Activated naive CD8-positive, alpha-beta T cell treated with anti-CD3 and anti-CD28 coated beads, Interleukin-2, amount 50 U/mL, for 16 hours (primary cell): ENCODE measurements at regions not wholly inside any gene's neighbourhood (a gene's known extent, or its start where the extent isn't known, plus 50 kb on each side); places are given as distances from the start of the nearest gene placed in this dataset.

Experiments used
- DNase-seq: peaks from one replicate; pipeline ENCODE4 v3.0.0-alpha.2; 2020; ENCODE audit warnings: low read depth, low spot score

DNA sequence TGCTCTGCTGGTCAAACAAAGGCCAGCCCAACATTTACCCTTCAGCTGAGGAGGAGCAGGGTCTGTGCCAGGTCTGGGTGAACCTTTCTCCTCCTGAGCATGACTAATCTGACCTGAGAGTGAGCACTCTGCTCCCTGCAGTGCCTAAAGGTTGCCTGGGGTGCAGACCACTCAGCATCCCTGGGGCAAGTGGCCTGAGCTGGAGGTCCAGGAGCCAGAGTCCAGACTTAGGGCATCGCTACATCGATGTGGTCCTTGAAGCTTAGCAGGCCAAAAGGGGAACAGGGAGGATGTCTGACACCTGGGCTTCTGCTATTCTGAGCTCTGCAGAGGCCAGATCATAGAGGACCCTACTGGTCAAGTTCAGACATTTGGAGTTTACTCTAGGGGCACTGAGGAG, 119.1 kb downstream of the FAM43A start:
- DNase-seq: no peak

DNA sequence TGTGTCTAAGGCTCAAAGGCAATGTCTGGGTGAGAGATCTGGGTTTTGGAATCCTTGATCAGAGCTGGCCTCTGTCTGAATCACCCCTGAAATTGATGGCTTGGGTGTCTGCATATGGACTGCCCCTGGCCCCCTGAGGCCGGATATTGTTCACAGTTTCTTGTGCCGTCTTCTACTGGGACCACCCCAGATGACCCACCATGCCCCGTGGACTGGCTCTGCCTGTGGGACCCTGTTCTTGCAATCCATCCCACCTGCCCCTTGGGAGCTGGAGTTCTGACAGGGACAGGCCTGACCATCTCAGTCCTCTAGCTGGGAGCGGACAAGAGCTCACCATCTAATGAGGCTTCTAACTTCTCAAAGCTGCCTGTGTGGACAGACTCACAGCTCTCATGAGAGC, 119.9 kb downstream of the FAM43A start:
- DNase-seq: no peak

DNA sequence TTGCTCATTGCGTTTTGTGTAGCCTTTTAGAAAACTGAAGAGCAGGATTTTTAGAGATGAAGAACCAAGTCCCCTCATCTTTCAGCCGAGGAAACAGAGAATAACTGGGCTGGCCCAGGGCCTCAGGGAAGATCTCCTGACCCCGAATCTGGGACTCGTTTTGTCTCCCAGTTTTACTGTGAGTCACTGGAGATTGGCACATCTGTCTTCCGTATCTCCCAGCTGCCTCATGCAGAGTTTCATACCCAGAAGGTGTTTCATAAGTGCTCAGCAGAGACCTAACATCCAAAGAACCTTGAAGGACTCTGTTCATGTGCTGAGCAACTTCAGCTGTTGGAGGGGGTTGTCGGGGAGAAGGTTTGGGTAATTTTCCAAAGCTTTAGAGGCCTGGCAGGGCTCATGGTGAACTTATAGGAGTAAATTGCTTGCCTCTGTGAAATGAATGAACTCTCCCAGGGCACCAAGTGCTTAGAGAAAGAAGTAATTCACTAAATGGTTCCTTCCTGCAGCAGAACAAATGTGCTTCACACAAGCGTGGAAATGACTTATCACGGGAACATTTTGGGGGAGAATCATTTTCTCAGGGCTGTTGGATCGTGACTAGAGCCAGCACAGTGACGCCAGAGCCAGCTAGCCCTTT, 121.4 kb downstream of the FAM43A start:
- no peak for DNase-seq

DNA sequence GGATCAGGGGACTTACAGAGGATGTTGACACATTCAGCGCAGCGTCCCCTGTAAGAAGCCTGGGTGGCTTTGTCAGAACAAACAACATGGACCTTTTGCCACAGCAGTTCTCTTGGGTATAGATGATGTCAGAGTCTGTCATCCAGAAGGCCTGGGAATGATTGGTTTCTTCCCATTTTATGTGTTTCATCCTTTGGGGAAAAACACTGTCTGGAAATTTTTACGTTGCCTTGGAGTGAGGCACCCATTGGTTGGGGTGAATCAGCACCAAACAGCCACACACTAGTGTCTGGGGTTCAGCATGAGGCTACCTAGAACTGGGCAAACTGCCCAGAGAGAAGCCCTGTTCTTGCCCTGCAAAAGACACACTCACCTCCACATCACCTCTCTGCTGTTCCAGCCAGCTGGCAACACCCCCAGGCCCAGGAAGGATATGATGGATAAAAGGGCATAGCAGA, 123.0 kb downstream of the FAM43A start:
- no peak for DNase-seq

DNA sequence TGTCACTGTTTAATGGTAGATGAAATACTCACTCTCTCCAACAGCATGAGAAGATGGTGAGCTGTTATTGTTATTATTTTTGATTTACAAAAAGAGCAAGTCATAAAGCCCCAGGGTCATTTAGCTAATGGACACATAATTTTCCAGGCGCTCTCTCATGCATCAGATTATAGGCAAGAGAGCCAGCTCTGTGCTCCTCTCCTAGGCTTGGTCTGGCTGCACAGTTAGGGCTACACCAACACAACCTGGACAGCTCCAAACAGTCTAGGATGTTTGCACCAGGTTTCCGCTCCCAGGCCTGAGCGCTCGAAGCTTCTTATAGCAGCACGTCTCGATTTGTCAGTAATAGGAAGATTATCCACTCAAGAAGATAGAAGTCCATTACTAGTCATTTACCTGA, 123.7 kb downstream of the FAM43A start:
- no peak for DNase-seq

DNA sequence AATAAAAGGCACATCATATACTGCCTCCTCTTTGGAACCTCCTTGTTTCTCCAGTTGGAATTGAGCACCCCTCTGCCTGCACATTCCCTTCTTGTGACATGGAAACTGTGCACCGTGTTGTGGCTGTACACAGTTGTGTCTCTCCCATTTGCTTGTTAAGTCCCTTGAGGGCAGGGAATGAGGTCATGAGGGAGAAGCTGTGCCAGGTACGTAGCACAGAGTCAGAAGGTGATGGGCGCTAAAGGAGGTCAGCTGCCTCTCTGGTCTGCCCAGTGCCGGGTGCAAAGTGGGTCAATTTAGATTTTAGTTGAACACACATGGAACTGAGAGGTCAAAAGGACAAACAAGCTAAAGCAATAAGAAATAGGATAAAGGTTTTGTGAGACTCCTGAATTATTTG, 124.4 kb downstream of the FAM43A start:
- DNase-seq: no peak

DNA sequence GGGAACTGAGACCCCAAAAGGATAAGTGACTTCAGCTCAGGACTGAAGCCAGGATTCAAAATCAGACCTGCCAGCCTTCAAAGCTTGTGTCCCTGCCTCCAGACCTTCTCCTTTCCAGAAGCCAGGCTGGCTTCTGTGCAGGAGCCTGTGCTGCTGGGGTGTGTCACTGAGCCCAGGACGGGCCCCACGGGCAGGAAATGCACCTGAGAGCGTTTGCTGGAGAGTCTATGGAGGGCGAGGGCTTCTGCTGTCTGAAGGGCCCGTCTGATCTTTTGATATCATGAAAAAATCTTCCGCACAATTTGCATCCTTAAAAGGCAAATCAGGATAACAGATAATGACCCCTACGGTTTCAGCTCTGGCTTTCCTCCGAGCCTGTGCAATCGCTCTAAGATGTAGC, 125.4 kb downstream of the FAM43A start:
- no peak for DNase-seq

DNA sequence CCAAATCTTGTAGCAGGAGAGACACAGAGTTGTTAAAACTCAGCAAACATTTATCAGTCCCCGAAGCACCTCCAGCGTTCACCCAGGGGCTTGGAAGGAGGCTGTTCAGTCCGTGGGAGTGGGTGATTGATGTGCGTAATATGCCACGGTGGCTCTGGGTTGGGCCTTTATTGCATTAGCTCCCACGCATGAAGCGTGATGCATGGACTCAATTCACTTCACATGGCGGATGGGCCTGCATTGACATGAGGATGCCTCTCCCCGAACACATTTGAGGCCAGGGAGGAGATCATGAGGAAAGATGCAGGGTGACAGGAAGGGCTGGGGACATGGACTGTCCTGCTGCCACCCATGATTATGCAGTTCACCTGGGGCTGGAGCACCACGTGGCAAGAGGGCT, 126.5 kb downstream of the FAM43A start:
- DNase-seq: no peak

DNA sequence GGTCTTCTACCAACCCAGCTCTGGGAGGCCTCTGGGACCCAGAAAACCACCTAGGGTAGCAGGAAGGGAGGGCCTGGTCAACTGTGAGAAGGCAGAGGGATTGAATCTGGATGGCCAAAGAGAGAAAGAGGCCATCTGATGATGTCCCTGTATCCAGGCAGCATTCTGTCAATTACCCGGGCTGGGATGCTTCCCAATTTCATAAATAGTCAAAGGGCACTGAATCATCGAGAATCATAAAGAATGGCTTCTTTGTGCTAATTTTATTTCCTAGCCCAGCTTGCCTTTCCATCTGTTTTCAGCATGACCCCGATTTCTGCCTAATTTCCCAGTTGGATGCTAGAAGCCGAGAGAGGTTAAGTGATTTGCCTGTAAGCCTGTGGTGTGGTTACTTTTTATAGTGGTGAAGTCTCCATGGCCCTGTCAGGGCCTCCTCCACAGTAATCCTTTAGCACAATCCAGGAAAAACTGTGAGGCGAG, 129.2 kb downstream of the FAM43A start:
- no peak for DNase-seq

DNA sequence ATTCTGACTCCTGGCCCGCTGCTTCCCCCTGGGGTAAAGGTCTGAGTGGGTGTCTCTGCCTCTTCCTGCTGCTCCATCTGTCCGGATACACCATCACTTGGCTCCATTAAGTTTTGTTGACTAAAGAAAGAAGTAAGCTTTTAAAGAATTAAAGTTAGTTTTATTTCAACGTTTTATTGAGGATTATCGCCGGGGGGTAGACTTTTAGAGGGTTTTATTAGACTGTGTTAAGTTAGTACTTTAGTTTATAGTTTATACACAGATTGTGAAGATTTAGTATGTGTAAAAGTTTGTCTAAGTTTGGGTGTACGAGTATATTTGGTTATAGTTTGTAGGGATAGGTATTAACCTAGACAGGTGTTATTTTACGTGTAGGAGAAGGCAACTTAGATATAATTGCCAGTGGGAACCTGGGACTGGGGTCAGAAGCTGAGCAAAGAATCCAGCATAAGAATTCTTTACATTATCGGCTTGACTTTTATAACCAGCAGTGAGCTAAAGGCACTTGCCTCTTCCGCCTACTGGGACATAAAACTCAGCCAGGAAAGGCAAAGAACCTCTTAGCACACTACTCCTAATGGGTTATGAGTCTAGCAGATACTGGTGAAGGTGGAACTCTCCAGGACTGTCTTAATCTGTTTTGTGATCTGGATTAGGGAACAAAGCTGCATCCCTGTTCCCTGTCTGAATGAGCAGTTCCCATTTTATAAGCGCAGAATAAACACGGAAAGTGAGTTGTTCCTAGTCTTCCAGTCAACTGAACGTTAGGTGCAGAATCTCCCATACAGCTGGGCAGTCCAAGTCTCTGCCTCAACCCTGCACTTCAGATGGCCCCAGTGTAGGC, 131.3 kb downstream of the FAM43A start:
- DNase-seq: no peak

DNA sequence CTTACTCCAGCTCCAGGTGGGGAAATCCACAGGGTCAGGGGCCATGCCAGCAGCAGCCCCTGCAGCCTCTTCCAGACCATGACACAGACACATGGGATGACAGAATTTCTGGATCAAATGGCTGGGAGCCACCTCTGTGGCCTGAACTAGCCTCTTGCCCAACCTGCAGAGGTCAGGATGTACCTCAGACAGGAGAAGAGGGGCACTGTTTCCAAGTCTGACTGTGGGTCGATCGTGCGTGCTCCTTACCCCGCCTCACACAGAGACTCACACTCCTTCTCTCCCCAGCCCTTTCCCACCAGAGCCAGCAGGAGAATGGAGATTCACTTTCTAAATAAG, 131.9 kb downstream of the FAM43A start:
- no peak for DNase-seq

DNA sequence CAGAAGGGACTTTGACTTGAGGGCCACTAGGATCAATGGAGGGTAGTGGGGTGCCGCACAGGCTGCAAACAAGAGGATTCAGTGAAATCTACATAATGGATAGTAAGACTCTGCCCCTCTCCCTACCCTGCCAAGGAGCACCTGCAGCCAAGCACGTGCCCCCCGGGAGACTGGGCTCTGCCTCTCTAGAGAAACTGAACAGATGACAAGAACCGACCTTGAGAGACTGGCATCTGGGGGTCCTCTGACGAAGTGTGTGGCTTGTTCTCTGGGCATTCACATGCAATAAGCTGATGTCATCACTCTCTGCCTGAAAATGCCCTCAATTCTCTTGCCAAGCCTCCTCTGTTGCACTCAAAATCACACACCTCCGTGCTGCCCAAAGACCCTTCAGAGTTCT, 132.3 kb downstream of the FAM43A start:
- no peak for DNase-seq

DNA sequence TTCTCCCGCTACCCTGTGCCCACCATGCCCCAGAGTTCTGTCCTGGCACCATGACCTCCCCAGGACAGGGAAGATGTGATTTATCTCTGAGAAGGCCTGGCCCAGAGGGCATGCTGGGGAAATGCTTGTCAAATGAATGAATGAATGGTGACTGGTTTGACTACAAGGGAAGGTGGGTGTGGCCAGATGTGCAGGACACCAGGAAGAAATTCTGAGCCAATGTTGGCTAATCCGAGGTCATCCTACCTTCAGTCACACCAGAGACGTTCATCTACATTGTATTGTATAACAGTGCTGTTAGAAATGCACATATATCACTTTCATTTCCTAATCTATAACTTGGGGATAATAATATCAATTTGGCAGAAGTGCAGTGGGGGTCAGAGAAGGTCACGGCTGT, 138.4 kb downstream of the FAM43A start:
- DNase-seq: no peak

DNA sequence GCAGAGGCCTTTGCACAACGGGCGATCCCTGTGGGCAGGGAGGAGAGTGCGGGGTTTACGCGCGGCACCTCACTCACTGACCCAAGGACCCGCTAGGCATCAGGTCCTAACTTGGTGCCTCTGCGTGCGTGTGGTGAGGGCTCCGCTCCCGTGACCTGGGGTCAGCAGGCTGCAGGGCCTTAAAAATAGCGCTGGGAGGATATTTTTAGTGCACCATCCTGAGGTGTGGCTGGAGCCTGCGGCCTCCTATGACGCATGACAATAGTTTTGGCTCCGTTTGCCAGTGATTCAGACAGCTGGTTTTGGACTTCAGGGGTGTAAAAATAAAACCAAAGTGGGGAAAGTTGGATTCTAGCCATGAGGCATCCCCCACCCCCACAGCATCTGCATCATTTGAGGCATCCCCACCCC, 139.0 kb downstream of the FAM43A start:
- DNase-seq: no peak

DNA sequence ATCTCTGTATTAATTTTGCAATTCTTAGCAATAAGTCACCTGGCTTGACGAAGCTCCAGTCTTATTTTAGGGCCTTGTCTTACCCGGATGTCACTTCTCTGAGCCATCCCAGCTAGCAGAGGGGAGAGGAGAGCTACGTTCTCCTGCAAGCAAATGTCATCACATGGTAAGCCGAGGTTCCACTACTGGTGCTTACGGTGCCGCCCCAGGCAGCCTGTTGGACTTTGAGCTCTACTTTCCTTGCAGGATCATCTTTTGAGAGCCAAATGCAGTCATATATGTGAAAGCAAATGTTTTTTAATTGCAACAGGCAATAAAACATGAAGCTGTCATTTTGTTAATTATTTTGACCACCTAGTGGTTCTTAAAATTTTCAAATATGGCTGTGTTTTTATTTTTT, 140.9 kb downstream of the FAM43A start:
- DNase-seq: no peak

DNA sequence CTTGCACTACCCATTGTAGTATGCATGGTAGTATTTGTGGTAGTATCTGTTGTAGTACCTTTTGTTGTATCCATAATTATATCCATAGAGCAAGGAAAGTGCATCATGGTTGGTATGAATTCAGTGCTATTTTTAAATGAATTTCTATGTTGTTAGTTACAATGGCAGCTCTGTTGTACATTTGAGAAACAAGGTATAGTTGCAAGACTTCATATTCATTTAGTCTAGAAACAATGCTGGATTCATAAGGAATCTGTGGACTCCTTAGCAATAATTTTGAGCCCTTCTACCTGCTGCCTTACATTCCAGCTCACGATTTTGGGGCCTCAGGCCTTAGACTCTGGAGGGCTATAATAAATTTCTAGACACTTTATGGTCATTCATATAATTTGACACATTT, 141.8 kb downstream of the FAM43A start:
- DNase-seq: no peak

DNA sequence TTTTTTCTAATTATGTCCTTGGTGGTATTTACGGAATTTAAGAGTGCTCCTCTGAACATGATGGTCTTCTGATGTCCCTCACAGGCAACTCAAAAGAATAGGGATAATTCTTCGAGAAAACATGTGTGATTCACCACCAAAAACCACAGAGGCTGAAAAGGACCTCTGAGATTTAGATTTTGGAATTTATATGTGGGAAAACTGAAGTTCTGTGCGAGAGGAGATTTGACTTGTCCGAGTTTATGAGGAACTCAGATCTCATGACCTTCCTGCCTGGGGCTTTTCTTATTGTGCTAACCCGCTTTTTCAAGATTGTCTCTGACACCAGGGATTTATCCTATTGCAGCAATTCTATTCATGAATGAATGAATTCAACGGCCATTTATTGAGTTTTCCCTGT, 142.4 kb downstream of the FAM43A start:
- no peak for DNase-seq

DNA sequence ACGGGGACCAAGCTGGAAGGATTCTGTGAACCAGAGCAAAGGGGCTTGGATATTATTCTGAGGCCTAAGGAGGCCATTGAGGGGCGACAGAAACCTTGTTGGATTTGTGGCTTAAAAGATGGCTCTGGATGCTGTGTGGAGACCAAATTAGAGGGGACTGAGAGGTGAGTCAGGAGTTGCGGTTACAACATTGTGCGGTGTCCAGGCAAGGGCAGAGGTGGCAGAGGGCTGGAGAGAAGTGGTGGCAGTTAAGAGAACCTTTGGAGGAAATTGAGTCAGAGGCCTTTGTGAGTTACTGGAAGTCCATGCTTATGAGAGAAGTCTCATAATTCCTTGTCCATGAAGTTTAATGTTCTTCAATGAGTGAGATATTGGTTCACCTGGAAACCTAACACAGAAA, 143.2 kb downstream of the FAM43A start:
- no peak for DNase-seq

DNA sequence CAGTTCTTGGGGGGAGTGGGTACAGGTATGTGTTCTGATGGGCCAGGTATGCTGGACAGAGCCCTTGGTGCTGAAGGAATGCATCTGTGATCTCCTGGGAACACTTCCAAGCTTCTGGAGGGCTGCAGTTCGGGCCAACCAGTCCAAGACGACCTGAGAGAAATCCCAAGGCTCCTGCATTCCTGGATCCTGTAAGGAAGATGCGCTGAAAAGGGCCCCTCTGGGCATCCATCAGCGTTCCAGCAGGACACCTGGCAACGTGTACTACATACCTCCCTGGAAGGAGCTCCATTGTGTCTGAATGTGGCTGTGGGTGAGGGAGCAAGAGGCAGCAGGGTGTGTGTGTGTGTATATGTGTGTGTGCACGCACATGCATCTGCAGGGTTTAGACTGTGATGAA, 144.7 kb downstream of the FAM43A start:
- DNase-seq: no peak

DNA sequence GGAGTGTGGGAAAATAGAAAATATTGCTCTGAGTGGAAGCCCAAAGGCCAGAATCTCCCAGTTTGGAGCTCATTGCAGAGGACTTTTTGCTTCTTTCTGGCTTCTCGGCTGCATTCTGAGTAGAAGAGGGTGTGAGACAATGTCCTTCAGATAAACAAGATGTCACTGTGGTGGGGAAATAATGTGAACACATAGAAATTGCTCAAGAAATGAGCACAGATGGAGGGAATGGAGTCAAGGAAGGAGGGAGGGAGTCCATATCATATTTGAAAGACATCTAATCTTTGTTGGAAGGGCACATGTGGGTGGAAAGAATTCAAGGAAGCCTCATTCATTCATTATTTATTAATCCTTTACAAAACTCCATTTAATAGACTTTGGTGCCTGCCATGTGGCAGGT, 145.3 kb downstream of the FAM43A start:
- DNase-seq: no peak

DNA sequence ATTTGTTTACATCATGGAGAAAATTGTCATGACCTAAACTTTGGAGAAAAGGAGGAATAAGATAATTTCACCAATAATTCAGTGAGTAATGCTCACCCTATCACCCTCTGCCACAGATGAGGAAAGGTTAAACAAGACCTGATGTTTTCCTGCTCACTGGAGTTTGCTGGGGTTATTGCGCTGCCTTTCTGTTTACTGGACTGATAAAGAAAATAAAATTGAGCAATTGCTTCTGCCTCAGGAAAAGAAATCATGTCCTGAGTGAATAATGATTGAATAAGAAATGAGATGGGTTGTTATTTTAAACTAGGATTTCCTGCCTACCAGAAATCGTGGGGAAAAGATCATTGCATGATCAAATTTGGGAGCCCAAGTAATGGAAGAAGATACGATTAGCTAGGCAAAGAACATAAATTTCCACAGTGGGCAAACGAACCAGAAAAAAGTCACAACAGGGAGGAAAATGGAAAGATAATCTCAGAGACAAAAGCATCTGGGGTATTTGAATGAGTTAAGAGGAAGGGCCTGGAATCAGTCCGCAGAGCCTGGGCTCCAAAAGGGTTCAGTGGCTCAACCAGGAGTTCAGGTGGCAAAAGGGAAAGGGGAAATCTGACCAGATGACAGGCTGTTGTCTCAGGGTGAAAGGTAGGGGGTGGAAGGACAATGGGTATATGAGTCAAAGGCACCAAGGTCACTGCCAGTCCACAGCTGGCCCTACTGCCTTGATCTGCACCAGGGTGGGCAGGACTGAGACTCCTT, 146.8 kb downstream of the FAM43A start:
- DNase-seq: no peak

DNA sequence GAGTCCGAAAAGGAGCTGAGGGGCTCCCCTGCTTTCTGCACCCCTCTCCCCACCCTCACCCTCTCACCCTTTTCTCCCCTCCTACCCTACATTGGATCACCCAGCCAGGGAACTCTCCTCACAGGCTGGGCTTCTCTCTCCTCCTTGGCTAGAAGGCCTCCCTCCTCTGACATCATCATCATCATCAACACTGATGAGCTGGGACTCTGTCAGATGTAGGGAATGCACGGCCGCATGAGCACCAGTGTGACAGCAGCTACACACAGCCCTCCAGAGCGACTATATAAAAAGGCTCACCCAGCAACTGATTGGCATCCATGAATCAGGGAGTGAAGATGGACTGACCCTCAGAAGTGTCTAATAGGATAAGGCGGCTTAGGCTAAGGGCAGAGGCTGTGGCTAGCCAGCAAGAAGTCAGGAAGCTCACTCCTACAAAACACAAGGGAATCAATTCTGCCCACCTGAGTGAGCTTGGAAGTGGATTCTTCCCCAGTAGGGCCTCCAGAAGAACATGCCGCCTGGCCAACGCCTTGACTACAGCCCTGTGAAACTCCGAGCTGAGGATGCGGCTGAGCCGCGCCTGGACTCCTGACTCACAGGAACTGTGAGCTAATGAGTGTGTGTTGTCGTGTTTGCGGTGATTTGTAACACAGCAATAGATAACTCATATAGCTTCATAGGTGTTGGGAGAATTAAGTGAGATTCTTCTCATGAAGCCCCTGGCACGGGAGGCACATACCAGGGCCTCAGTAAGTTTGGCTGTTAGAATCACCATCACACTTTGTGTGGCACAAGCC, 147.6 kb downstream of the FAM43A start:
- DNase-seq: no peak
